ENCODE measurements at regions not wholly inside any gene's neighbourhood (a gene's known extent, or its start where the extent isn't known, plus 50 kb on each side); places are given as distances from the start of the nearest gene placed in this dataset.

- Histone ChIP-seq H3K9ac (ENCODE audit: low read depth in 1 of 2, low read length in 2 of 2) (no peak overlapping the region), H3K27me3 (ENCODE audit: control insufficient read depth in 4 of 4, insufficient read depth in 4 of 4, low read length in 3 of 4) (no peaks in the 10 kb centered on the region), H3K27ac (ENCODE audit: low read depth in 1 of 2, low read length in 2 of 2) (no peak overlapping the region), H3K4me3 (ENCODE audit: low read depth in 1 of 3, low read length in 3 of 3) (no peak overlapping the region), H3K4me1 (ENCODE audit: control insufficient read depth in 4 of 4, insufficient read depth in 4 of 4, low read length in 3 of 4) (no peaks in the 10 kb centered on the region), H3K36me3 (ENCODE audit: control insufficient read depth in 4 of 4, insufficient read depth in 3 of 4, low read depth in 1 of 4, low read length in 3 of 4) (no peaks in the 10 kb centered on the region), H3K9me3 (ENCODE audit: control insufficient read depth in 4 of 4, low read length in 3 of 4) (peaks cover 0 to 7% (median 2%) of the 10 kb centered on the region in 4 donors)
- DNase-seq (ENCODE audit: low spot score), result no peak
- TF ChIP-seq FOXA1 (IDR thresholded peaks at IDR 0.05), result no peak
- TF ChIP-seq HNF4A (conservative IDR thresholded peaks at IDR 0.05), result no peak
- no peak for TF ChIP-seq HNF4G (IDR thresholded peaks at IDR 0.05)
- TF ChIP-seq TAF1 (conservative IDR thresholded peaks at IDR 0.05), result no peak
- TF ChIP-seq, protein P1, sequence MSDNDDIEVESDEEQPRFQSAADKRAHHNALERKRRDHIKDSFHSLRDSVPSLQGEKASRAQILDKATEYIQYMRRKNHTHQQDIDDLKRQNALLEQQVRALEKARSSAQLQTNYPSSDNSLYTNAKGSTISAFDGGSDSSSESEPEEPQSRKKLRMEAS (IDR thresholded peaks at IDR 0.05), result no peak
- TF ChIP-seq, protein P2, sequence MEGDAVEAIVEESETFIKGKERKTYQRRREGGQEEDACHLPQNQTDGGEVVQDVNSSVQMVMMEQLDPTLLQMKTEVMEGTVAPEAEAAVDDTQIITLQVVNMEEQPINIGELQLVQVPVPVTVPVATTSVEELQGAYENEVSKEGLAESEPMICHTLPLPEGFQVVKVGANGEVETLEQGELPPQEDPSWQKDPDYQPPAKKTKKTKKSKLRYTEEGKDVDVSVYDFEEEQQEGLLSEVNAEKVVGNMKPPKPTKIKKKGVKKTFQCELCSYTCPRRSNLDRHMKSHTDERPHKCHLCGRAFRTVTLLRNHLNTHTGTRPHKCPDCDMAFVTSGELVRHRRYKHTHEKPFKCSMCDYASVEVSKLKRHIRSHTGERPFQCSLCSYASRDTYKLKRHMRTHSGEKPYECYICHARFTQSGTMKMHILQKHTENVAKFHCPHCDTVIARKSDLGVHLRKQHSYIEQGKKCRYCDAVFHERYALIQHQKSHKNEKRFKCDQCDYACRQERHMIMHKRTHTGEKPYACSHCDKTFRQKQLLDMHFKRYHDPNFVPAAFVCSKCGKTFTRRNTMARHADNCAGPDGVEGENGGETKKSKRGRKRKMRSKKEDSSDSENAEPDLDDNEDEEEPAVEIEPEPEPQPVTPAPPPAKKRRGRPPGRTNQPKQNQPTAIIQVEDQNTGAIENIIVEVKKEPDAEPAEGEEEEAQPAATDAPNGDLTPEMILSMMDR (IDR thresholded peaks at IDR 0.05; ENCODE audit: low read depth, low read length, missing input control), result no peak
- TF ChIP-seq FOXA2 (IDR thresholded peaks at IDR 0.05), result no peak
- TF ChIP-seq RAD21 (IDR thresholded peaks at IDR 0.05), result no peak
Observed at GRCh38 chr4:91827914-91828313, 475.9 kb upstream of the GRID2 start.

- 86% methylated on average over 1 of the region's 1 CpG for WGBS
- peaks cover 2 to 12% (median 7%) of the 10 kb centered on the region in 4 donors for H3K9me3 ChIP-seq (ENCODE audit: control insufficient read depth in 4 of 4, low read length in 3 of 4)
- TF ChIP-seq GABPA (IDR thresholded peaks at IDR 0.05 in 1 of 2, conservative IDR thresholded peaks at IDR 0.05 in 1 of 2), result no peak
- no peak for TF ChIP-seq SP1 (IDR thresholded peaks at IDR 0.05)
- no peak for TF ChIP-seq HNF4A (conservative IDR thresholded peaks at IDR 0.05)
- TF ChIP-seq, protein P3, sequence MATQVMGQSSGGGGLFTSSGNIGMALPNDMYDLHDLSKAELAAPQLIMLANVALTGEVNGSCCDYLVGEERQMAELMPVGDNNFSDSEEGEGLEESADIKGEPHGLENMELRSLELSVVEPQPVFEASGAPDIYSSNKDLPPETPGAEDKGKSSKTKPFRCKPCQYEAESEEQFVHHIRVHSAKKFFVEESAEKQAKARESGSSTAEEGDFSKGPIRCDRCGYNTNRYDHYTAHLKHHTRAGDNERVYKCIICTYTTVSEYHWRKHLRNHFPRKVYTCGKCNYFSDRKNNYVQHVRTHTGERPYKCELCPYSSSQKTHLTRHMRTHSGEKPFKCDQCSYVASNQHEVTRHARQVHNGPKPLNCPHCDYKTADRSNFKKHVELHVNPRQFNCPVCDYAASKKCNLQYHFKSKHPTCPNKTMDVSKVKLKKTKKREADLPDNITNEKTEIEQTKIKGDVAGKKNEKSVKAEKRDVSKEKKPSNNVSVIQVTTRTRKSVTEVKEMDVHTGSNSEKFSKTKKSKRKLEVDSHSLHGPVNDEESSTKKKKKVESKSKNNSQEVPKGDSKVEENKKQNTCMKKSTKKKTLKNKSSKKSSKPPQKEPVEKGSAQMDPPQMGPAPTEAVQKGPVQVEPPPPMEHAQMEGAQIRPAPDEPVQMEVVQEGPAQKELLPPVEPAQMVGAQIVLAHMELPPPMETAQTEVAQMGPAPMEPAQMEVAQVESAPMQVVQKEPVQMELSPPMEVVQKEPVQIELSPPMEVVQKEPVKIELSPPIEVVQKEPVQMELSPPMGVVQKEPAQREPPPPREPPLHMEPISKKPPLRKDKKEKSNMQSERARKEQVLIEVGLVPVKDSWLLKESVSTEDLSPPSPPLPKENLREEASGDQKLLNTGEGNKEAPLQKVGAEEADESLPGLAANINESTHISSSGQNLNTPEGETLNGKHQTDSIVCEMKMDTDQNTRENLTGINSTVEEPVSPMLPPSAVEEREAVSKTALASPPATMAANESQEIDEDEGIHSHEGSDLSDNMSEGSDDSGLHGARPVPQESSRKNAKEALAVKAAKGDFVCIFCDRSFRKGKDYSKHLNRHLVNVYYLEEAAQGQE (IDR thresholded peaks at IDR 0.05), result no peak
- no peak for TF ChIP-seq FOXA1 (IDR thresholded peaks at IDR 0.05)
- no peak for TF ChIP-seq HNF4G (IDR thresholded peaks at IDR 0.05)
- TF ChIP-seq, protein P1 (IDR thresholded peaks at IDR 0.05), result no peak
- TF ChIP-seq YY1 (IDR thresholded peaks at IDR 0.05), result no peak
- TF ChIP-seq RAD21 (IDR thresholded peaks at IDR 0.05), result no peak
- TF ChIP-seq ATF3 (IDR thresholded peaks at IDR 0.05), result no peak
- TF ChIP-seq RXRA (IDR thresholded peaks at IDR 0.05), result no peak
- TF ChIP-seq NR2F2 (IDR thresholded peaks at IDR 0.05), result no peak
- TF ChIP-seq TAF1 (conservative IDR thresholded peaks at IDR 0.05), result no peak
- no peak for TF ChIP-seq ZBTB33 (IDR thresholded peaks at IDR 0.05)
- TF ChIP-seq, protein P2 (IDR thresholded peaks at IDR 0.05; ENCODE audit: low read depth, low read length, missing input control), result no peak
- TF ChIP-seq EGR1 (IDR thresholded peaks at IDR 0.05; ENCODE audit: low read depth in 2 of 2), result no peak
- no peak for TF ChIP-seq FOXA2 (IDR thresholded peaks at IDR 0.05)
- TF ChIP-seq JUND (IDR thresholded peaks at IDR 0.05), result no peak
Observed at GRCh38 chr4:91829531-91829930, 474.2 kb upstream of the GRID2 start.

More at GRCh38 chr4:91829531-91829930, 474.2 kb upstream of the GRID2 start:
- H3K36me3 ChIP-seq (ENCODE audit: control insufficient read depth in 4 of 4, insufficient read depth in 3 of 4, low read depth in 1 of 4, low read length in 3 of 4), result no peaks in the 10 kb centered on the region
- no peaks in the 10 kb centered on the region for H3K27me3 ChIP-seq (ENCODE audit: control insufficient read depth in 4 of 4, insufficient read depth in 4 of 4, low read length in 3 of 4)
- no peaks in the 10 kb centered on the region for H3K4me1 ChIP-seq (ENCODE audit: control insufficient read depth in 4 of 4, insufficient read depth in 4 of 4, low read length in 3 of 4)
- no peak overlapping the region for H3K9ac ChIP-seq (ENCODE audit: low read depth in 1 of 2, low read length in 2 of 2)
- H3K27ac ChIP-seq (ENCODE audit: low read depth in 1 of 2, low read length in 2 of 2), result no peak overlapping the region
- DNase-seq (ENCODE audit: low spot score), result no peak
- H3K4me3 ChIP-seq (ENCODE audit: low read depth in 1 of 3, low read length in 3 of 3), result no peak overlapping the region
